ENCODE measurements at regions not wholly inside any gene's neighbourhood (a gene's known extent, or its start where the extent isn't known, plus 50 kb on each side); places are given as distances from the start of the nearest gene placed in this dataset.

DNA sequence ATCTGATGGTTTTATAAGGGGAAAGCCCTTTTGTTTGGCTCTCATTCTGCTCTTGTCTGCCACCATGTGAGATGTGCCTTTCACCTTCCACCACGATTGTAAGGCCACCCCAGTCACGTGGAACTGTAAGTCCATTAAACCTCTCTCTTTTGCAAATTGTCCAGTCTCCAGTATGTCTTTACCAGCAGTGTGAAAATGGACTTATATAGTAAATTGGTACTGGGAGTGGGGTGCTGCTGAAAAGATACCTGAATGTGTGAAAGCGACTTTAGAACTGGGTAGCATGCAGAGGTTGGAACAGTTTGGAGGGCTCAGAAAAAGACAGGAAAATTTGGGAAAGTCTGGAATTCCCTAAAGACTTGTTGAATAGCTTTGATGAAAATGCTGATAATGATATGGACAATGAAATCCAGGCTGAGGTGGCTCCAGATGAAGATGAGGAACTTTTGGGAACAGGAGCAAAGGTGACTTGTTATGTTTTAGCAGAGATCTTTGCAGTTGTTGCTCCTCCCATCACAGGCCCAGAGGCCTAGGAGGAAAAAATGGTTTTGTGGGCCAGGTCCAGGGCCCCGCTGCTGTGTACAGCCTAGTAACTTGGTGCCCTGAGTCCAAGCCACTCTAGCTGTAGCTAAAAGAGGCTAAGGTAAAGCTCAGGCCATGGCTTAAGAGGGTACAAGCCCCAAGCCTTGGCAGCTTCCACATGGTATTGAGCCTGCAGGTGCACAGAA, 275.7 kb upstream of the NPSR1 start:
- ATAC-seq (no peak), DNase-seq (no peak)
- BruUV-seq (replicated peaks), result no TSS peak
- no peak overlapping the region for H3K9ac ChIP-seq (ENCODE audit: low read length)
- no peaks in the 10 kb centered on the region for H3K4me1 ChIP-seq (ENCODE audit: insufficient read depth, low read length)
- CTCF ChIA-PET, result no interaction called here
- intact Hi-C loops (cut with micrococcal nuclease), result no loop called here
- H3K9me3 ChIP-seq (ENCODE audit: low read length), result no peaks in the 10 kb centered on the region
- H3K27ac ChIP-seq (ENCODE audit: low read length), result no peak overlapping the region
- POLR2A ChIA-PET (ENCODE audit: unreplicated experiment), result no interaction called here
- no peak overlapping the region for H3K4me2 ChIP-seq (ENCODE audit: low read length)
- H3K4me3 ChIP-seq (ENCODE audit: low read length), result no peak overlapping the region
- H2AFZ ChIP-seq (ENCODE audit: low read length), result no peak overlapping the region
- no peaks in the 10 kb centered on the region for H3K9me2 ChIP-seq (replicated peaks; ENCODE audit: low read length)
- TF ChIP-seq CTCF (conservative IDR thresholded peaks at IDR 0.05; ENCODE audit: low read depth, low read length) (no peak), EZH2phosphoT487 (IDR thresholded peaks at IDR 0.05; ENCODE audit: borderline replicate concordance, low read length) (no peak), EZH2 (IDR thresholded peaks at IDR 0.05; ENCODE audit: low read length, unreplicated experiment) (no peak)
- no peaks in the 10 kb centered on the region for H3F3A ChIP-seq (ENCODE audit: low read length, unreplicated experiment)
- H4K20me1 ChIP-seq (ENCODE audit: low read length), result no peaks in the 10 kb centered on the region
- H3K36me3 ChIP-seq (ENCODE audit: low read depth, low read length), result no peaks in the 10 kb centered on the region
- H3K79me2 ChIP-seq (ENCODE audit: low read length), result no peaks in the 10 kb centered on the region
- H3K27me3 ChIP-seq (ENCODE audit: low read length), result no peaks in the 10 kb centered on the region

GRCh38 chr7:34385384-34385783, 272.6 kb upstream of the NPSR1 start:
- no peaks in the 10 kb centered on the region for H3F3A ChIP-seq (ENCODE audit: low read length, unreplicated experiment)
- H3K9me3 ChIP-seq (ENCODE audit: low read length), result no peaks in the 10 kb centered on the region
- no peak overlapping the region for H3K4me2 ChIP-seq (ENCODE audit: low read length)
- no peaks in the 10 kb centered on the region for H3K79me2 ChIP-seq (ENCODE audit: low read length)
- H2AFZ ChIP-seq (ENCODE audit: low read length), result no peak overlapping the region
- ChIA-PET CTCF (no interaction called here), POLR2A (ENCODE audit: unreplicated experiment) (no interaction called here)
- DNase-seq, result no peak
- no peaks in the 10 kb centered on the region for H3K4me1 ChIP-seq (ENCODE audit: insufficient read depth, low read length)
- TF ChIP-seq EZH2phosphoT487 (IDR thresholded peaks at IDR 0.05; ENCODE audit: borderline replicate concordance, low read length) (no peak), CTCF (conservative IDR thresholded peaks at IDR 0.05; ENCODE audit: low read depth, low read length) (no peak), EZH2 (IDR thresholded peaks at IDR 0.05; ENCODE audit: low read length, unreplicated experiment) (no peak)
- intact Hi-C loops (cut with micrococcal nuclease), result no loop called here
- H4K20me1 ChIP-seq (ENCODE audit: low read length), result no peaks in the 10 kb centered on the region
- no peak for ATAC-seq
- no peaks in the 10 kb centered on the region for H3K27me3 ChIP-seq (ENCODE audit: low read length)
- no peak overlapping the region for H3K4me3 ChIP-seq (ENCODE audit: low read length)
- no peaks in the 10 kb centered on the region for H3K9me2 ChIP-seq (replicated peaks; ENCODE audit: low read length)
- no peak overlapping the region for H3K9ac ChIP-seq (ENCODE audit: low read length)
- no TSS peak for BruUV-seq (replicated peaks)
- no peaks in the 10 kb centered on the region for H3K36me3 ChIP-seq (ENCODE audit: low read depth, low read length)
- H3K27ac ChIP-seq (ENCODE audit: low read length), result no peak overlapping the region

GRCh38 chr7:34389332-34390078, 268.5 kb upstream of the NPSR1 start:
- Histone ChIP-seq H3K79me2 (ENCODE audit: low read length) (no peaks in the 10 kb centered on the region), H3K36me3 (ENCODE audit: low read depth, low read length) (no peaks in the 10 kb centered on the region), H3K4me1 (ENCODE audit: insufficient read depth, low read length) (no peaks in the 10 kb centered on the region), H3K4me2 (ENCODE audit: low read length) (no peak overlapping the region), H3K27me3 (ENCODE audit: low read length) (no peaks in the 10 kb centered on the region), H3F3A (ENCODE audit: low read length, unreplicated experiment) (no peaks in the 10 kb centered on the region), H3K9ac (ENCODE audit: low read length) (no peak overlapping the region), H4K20me1 (ENCODE audit: low read length) (no peaks in the 10 kb centered on the region), H3K9me2 (replicated peaks; ENCODE audit: low read length) (no peaks in the 10 kb centered on the region), H3K4me3 (ENCODE audit: low read length) (no peak overlapping the region), H3K27ac (ENCODE audit: low read length) (no peak overlapping the region), H2AFZ (ENCODE audit: low read length) (no peak overlapping the region), H3K9me3 (ENCODE audit: low read length) (no peaks in the 10 kb centered on the region)
- DNase-seq (no peak), ATAC-seq (no peak)
- CTCF ChIA-PET, result no interaction called here
- TF ChIP-seq EZH2 (IDR thresholded peaks at IDR 0.05; ENCODE audit: low read length, unreplicated experiment) (no peak), EZH2phosphoT487 (IDR thresholded peaks at IDR 0.05; ENCODE audit: borderline replicate concordance, low read length) (no peak), CTCF (conservative IDR thresholded peaks at IDR 0.05; ENCODE audit: low read depth, low read length) (no peak)
- POLR2A ChIA-PET (ENCODE audit: unreplicated experiment), result no interaction called here
- BruUV-seq (replicated peaks), result no TSS peak
- intact Hi-C loops (cut with micrococcal nuclease), result no loop called here

All from PC-3 (cell line).